ENCODE measurements at regions not wholly inside any gene's neighbourhood (a gene's known extent, or its start where the extent isn't known, plus 50 kb on each side); places are given as distances from the start of the nearest gene placed in this dataset.

GRCh38 chr3:178005961-178006360 lies 530.3 kb upstream of the KCNMB2 start:
- Histone ChIP-seq H3K9me2 (ENCODE audit: insufficient read depth, low read length) (no peaks in the 10 kb centered on the region), H3K27ac (ENCODE audit: low read length) (no peak overlapping the region), H2AFZ (ENCODE audit: low read depth, low read length) (no peak overlapping the region), H3K36me3 (ENCODE audit: insufficient read depth, low read length) (no peaks in the 10 kb centered on the region), H3K27me3 (ENCODE audit: insufficient read depth, low read depth, low read length) (no peaks in the 10 kb centered on the region), H3K9me3 (ENCODE audit: low read length) (no peaks in the 10 kb centered on the region), H3K79me2 (replicated peaks; ENCODE audit: insufficient read depth, low read length) (no peaks in the 10 kb centered on the region), H3K4me2 (ENCODE audit: low read length) (no peak overlapping the region), H3K9ac (ENCODE audit: low read length) (no peak overlapping the region), H3F3A (ENCODE audit: insufficient read depth, low read length, poor library complexity, severe bottlenecking) (no peaks in the 10 kb centered on the region), H3K4me3 (ENCODE audit: low read length) (no peak overlapping the region), H4K20me1 (ENCODE audit: insufficient read depth) (no peaks in the 10 kb centered on the region)
- TF ChIP-seq SMC3 (conservative IDR thresholded peaks at IDR 0.05; ENCODE audit: poor library complexity) (no peak), TAF1 (IDR thresholded peaks at IDR 0.05; ENCODE audit: low read depth) (no peak), EP300 (conservative IDR thresholded peaks at IDR 0.05; ENCODE audit: poor library complexity, severe bottlenecking) (no peak), EZH2 (IDR thresholded peaks at IDR 0.05; ENCODE audit: borderline replicate concordance, insufficient read depth, low read length, poor library complexity, severe bottlenecking) (no peak), POLR2AphosphoS5 (IDR thresholded peaks at IDR 0.05) (no peak), MXI1 (conservative IDR thresholded peaks at IDR 0.05; ENCODE audit: poor library complexity, severe bottlenecking) (no peak)
- TF ChIP-seq, protein P1, sequence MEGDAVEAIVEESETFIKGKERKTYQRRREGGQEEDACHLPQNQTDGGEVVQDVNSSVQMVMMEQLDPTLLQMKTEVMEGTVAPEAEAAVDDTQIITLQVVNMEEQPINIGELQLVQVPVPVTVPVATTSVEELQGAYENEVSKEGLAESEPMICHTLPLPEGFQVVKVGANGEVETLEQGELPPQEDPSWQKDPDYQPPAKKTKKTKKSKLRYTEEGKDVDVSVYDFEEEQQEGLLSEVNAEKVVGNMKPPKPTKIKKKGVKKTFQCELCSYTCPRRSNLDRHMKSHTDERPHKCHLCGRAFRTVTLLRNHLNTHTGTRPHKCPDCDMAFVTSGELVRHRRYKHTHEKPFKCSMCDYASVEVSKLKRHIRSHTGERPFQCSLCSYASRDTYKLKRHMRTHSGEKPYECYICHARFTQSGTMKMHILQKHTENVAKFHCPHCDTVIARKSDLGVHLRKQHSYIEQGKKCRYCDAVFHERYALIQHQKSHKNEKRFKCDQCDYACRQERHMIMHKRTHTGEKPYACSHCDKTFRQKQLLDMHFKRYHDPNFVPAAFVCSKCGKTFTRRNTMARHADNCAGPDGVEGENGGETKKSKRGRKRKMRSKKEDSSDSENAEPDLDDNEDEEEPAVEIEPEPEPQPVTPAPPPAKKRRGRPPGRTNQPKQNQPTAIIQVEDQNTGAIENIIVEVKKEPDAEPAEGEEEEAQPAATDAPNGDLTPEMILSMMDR (IDR thresholded peaks at IDR 0.05; ENCODE audit: poor library complexity, severe bottlenecking), result no peak
- TF ChIP-seq, protein P2, sequence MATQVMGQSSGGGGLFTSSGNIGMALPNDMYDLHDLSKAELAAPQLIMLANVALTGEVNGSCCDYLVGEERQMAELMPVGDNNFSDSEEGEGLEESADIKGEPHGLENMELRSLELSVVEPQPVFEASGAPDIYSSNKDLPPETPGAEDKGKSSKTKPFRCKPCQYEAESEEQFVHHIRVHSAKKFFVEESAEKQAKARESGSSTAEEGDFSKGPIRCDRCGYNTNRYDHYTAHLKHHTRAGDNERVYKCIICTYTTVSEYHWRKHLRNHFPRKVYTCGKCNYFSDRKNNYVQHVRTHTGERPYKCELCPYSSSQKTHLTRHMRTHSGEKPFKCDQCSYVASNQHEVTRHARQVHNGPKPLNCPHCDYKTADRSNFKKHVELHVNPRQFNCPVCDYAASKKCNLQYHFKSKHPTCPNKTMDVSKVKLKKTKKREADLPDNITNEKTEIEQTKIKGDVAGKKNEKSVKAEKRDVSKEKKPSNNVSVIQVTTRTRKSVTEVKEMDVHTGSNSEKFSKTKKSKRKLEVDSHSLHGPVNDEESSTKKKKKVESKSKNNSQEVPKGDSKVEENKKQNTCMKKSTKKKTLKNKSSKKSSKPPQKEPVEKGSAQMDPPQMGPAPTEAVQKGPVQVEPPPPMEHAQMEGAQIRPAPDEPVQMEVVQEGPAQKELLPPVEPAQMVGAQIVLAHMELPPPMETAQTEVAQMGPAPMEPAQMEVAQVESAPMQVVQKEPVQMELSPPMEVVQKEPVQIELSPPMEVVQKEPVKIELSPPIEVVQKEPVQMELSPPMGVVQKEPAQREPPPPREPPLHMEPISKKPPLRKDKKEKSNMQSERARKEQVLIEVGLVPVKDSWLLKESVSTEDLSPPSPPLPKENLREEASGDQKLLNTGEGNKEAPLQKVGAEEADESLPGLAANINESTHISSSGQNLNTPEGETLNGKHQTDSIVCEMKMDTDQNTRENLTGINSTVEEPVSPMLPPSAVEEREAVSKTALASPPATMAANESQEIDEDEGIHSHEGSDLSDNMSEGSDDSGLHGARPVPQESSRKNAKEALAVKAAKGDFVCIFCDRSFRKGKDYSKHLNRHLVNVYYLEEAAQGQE (IDR thresholded peaks at IDR 0.05; ENCODE audit: borderline replicate concordance), result no peak

GRCh38 chr3:178010306-178010705 lies 525.9 kb upstream of the KCNMB2 start:
- Histone ChIP-seq H3K9me2 (ENCODE audit: insufficient read depth, low read length) (no peaks in the 10 kb centered on the region), H3K27ac (ENCODE audit: low read length) (no peak overlapping the region), H2AFZ (ENCODE audit: low read depth, low read length) (no peak overlapping the region), H3F3A (ENCODE audit: insufficient read depth, low read length, poor library complexity, severe bottlenecking) (no peaks in the 10 kb centered on the region), H3K79me2 (replicated peaks; ENCODE audit: insufficient read depth, low read length) (no peaks in the 10 kb centered on the region), H3K9me3 (ENCODE audit: low read length) (no peaks in the 10 kb centered on the region), H3K27me3 (ENCODE audit: insufficient read depth, low read depth, low read length) (no peaks in the 10 kb centered on the region), H3K4me3 (ENCODE audit: low read length) (no peak overlapping the region), H4K20me1 (ENCODE audit: insufficient read depth) (no peaks in the 10 kb centered on the region), H3K4me2 (ENCODE audit: low read length) (no peak overlapping the region), H3K36me3 (ENCODE audit: insufficient read depth, low read length) (no peaks in the 10 kb centered on the region), H3K9ac (ENCODE audit: low read length) (no peak overlapping the region)
- TF ChIP-seq, protein P1 (IDR thresholded peaks at IDR 0.05; ENCODE audit: poor library complexity, severe bottlenecking), result no peak
- TF ChIP-seq EZH2 (IDR thresholded peaks at IDR 0.05; ENCODE audit: borderline replicate concordance, insufficient read depth, low read length, poor library complexity, severe bottlenecking) (no peak), EP300 (conservative IDR thresholded peaks at IDR 0.05; ENCODE audit: poor library complexity, severe bottlenecking) (no peak), POLR2AphosphoS5 (IDR thresholded peaks at IDR 0.05) (no peak), RAD21 (conservative IDR thresholded peaks at IDR 0.05) (no peak), SMC3 (conservative IDR thresholded peaks at IDR 0.05; ENCODE audit: poor library complexity) (no peak), MXI1 (conservative IDR thresholded peaks at IDR 0.05; ENCODE audit: poor library complexity, severe bottlenecking) (no peak), TAF1 (IDR thresholded peaks at IDR 0.05; ENCODE audit: low read depth) (no peak)
- TF ChIP-seq, protein P2 (IDR thresholded peaks at IDR 0.05; ENCODE audit: borderline replicate concordance), result no peak

All from neural cell (in vitro differentiated cells).